NCI-H187 treated with DMSO at 0.1 percent for 48 hours (cell line): ENCODE measurements at regions not wholly inside any gene's neighbourhood (a gene's known extent, or its start where the extent isn't known, plus 50 kb on each side); places are given as distances from the start of the nearest gene placed in this dataset.
"Not testable (repeated sequence)": the region's sequence is repeated elsewhere in the genome, so short reads cannot be mapped to it uniquely, and the experiment has no call there.

ENCODE experiments used
- DNase-seq: peaks from one replicate; lab custom pipeline; 2025; lab: John Stamatoyannopoulos, UW

GRCh38 chrX:121858867-121859647, 811.6 kb downstream of the GLUD2 start:
- no peak for DNase-seq

- DNase-seq: no peak
These were observed 816.6 kb downstream of the GLUD2 start for GRCh38 chrX:121863976-121864375.

- no peak for DNase-seq
These were observed 817.2 kb downstream of the GLUD2 start for GRCh38 chrX:121864561-121864960.

GRCh38 chrX:121869876-121870477, 822.6 kb downstream of the GLUD2 start:
- no peak for DNase-seq

GRCh38 chrX:121871122-121871521, 823.7 kb downstream of the GLUD2 start:
- no peak for DNase-seq

GRCh38 chrX:121876305-121876704, 828.9 kb downstream of the GLUD2 start:
- DNase-seq: no peak

GRCh38 chrX:121877337-121877736, 829.9 kb downstream of the GLUD2 start:
- not testable (repeated sequence) for DNase-seq

DNA sequence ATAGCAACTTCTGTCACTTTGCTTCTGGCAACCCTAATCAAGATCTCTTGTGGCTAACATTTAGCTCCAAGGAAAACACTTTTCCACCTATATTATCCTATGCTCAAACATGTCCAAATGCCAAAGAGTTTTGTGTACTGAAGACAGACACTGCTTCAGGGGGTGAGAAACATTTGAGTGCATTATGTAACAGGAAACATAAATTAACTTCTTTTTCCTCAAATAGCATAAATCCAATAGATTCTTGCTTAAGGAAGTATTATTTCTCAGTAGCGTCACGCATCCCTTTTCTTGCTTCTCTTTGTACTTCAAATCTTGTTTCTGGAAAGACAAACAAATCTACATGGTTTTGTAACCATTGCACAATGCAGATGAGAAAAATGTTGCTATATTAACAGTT, 839.1 kb downstream of the GLUD2 start:
- DNase-seq: no peak

DNA sequence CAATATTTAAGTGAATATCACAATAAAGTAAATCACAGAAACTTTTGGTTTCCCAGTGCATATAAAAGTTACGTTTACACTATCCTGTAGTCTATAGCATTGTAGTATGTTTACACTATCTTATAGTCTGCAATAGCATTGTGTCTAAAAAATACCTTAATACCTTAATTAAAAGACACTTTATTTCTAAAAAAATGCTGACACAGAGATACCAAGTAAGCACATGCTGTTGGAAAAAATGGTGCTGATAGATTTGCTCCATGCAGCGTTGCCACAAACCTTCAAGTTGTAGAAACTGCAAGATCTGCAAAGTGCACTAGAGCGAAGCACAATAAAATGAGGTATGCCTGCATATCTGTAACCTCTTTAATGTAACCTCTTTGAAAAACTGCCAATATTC, 847.3 kb downstream of the GLUD2 start:
- DNase-seq: no peak

DNA sequence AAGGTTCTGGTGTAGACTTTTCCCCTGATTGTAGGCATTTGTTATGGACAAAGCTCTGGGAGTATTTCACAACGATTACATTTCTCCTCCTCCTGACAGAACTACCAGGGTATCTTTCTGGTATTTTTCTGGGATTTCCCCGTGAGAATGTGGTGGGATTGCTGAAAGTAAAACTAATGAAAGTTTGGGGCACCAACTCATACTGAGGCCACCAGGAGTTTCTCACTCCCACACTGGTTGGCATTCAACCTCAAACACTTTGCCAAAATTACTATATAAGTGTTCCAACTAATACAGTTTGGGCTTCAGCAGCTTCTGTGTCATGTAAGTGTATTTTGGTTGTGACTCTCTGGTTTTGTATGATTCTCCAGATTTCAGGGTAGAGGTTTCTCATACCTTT, 855.1 kb downstream of the GLUD2 start:
- DNase-seq: no peak

DNA sequence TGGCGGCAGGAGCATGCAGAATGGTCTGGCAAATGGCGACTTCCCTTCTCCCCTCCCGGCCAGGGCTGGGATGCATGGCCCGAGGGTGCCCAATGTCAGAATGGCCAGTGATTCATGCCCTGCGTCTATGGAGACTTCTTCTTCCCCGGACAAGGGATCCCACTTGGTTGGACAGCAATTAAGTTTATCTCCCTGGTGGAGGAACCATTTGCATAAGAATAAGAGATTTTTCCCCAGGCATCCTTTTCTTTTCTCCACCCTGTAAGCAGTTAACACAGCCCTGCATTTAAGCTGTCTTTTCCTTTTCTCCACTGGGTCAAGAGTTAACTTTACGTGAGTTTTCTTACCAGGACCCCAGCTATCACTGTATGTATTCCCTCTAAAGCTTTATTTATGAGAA, 856.6 kb downstream of the GLUD2 start:
- DNase-seq: no peak

DNA sequence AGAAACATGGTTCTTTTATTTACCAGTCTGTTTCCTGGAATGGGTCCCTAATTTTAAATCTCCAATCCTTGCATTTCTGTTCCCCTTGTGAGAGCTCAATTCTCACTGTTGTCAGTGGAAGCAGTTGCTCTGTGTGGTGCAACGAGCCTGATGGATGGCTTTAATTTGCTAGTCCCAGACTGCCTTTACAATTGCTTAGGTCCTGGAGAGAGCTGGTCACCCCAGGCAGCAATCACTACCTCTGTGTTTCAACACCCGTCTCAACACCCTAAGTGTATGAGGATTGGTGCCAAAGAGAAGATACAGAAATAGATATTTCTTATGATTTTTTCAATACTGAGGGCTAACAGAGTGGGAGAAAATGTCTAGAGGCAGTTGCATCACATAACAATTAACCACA, 873.8 kb downstream of the GLUD2 start:
- DNase-seq: no peak

- DNase-seq: no peak
These were observed 884.2 kb downstream of the GLUD2 start for GRCh38 chrX:121931567-121931966.

DNA sequence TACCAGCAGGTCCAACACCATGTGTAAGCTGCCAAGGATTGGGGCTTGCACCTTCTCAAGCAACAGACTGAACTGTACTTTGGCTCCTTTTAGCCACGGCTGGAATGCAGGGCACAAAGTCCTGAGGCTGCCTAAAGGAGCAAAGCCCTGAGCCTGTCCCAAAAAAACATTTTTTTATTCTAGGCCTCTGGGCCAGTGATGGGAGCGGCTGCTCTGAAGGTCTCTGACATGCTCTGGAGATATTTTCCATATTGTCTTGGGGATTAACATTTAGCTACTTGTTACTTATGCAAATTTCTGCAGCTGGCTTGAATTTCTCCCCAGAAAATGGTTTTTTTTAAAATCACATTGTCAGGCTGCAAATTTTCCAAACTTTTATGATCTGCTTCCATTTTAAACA, 885.3 kb downstream of the GLUD2 start:
- no peak for DNase-seq

DNA sequence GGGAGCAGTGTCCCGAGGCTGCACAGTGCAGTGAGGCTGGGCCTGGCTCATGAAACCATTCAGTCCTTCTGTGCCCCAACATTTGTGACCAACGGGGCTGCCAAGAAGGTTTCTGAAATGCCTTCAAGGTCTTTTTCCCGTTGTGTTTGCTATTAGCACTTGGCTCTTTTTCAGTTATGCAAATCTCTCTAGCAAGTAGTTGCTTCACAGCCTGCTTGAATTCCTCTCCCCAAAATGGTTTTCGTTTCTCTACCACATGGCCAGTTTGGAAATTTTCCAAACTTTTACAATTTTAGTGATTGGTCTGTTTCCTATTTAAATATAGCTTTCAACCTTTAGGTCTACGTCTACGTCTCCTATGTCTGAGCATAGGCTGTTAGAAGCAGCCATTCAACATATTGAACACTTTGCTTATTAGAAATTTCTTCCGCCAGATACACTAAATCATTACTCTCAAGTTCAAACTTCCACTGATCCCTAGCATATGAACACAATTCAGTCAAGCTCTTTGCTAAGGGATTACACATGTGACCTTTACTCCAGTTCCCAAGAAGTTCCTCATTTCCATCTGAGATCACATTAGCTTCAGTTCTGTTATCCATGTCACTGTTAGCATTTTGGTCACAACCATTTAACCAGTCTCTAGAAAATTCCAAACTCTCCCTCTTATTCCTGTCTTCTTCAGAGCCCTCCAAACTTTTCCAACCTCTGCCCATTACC, 901.8 kb downstream of the GLUD2 start:
- DNase-seq: no peak

GRCh38 chrX:121958886-121959285, 911.5 kb downstream of the GLUD2 start:
- no peak for DNase-seq

GRCh38 chrX:121975671-121976070, 928.3 kb downstream of the GLUD2 start:
- no peak for DNase-seq

- DNase-seq: no peak
These were observed 939.8 kb downstream of the GLUD2 start for GRCh38 chrX:121987163-121987562.

- no peak for DNase-seq
These were observed 940.4 kb downstream of the GLUD2 start for GRCh38 chrX:121987835-121988234.

DNA sequence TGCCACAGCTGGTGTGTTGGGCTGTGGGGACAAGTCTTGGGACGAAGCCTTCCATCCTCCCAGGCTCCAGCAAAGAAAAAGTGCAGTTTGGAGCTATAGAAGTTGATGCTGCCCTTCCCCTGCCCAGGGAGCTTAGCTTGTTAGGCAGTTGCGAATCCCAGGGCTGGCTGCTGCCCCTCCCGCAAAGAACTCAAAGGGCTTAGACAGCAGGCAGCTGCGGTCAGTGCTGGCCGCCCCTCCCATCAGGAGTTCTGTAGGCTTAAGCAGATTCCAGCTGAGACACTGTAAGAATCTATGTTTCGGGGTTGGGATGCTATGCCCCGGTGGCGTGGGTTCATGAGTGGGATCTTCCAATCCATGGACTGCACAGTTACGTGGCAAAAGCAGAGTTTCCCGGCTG, 956.7 kb downstream of the GLUD2 start:
- no peak for DNase-seq

- DNase-seq: no peak
These were observed 979.3 kb downstream of the GLUD2 start for GRCh38 chrX:122026665-122027064.

- no peak for DNase-seq
These were observed 998.8 kb downstream of the GLUD2 start for GRCh38 chrX:122046226-122046625.

DNA sequence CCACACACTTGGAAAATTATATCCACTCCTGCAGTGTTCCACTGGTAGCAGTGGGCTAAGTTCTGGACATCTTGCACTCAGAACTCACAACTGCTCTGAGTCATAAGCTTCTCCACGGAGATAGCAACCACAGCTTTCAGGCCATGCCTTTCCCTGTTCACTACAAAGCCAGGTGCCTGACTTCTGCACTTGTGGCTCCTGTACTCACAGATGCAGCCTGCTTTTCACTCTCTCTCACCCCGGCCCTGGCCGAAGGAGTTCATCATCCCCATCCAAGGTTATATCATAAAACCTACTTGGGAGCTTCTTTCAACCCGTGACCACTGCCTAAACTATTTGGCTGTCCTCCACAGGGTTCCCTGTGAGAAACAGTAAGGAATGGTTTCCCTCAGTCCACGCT, 999.4 kb downstream of the GLUD2 start:
- no peak for DNase-seq
